ENCODE measurements at regions not wholly inside any gene's neighbourhood (a gene's known extent, or its start where the extent isn't known, plus 50 kb on each side); places are given as distances from the start of the nearest gene placed in this dataset.

DNA sequence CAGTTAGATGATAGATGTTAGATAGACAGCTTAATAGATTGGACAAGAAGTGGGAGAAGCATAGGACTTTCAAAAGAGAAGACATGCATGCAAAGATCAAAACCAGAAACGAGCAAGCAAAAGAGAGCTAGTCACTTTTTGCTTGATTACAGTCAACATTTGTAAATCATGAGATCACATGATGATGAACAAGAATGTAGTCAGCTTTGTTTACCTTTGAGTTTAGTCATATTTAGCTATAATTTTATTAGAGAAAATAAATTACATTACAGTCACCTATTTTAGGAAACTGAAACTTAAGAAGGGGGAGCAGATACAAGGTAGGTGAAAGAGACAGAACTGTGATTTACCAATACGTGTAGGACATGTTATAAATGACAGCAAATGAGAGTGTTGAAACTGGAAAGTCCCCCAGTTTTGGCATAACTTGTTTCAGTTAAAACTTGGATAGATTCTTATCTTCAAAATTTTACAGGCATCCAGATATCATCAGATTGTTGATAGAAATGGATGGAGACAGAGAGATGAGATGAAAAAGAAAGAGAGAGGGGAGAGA is 1083.1 kb upstream of the PCDH10 start (continued):
- TF ChIP-seq, protein P1, sequence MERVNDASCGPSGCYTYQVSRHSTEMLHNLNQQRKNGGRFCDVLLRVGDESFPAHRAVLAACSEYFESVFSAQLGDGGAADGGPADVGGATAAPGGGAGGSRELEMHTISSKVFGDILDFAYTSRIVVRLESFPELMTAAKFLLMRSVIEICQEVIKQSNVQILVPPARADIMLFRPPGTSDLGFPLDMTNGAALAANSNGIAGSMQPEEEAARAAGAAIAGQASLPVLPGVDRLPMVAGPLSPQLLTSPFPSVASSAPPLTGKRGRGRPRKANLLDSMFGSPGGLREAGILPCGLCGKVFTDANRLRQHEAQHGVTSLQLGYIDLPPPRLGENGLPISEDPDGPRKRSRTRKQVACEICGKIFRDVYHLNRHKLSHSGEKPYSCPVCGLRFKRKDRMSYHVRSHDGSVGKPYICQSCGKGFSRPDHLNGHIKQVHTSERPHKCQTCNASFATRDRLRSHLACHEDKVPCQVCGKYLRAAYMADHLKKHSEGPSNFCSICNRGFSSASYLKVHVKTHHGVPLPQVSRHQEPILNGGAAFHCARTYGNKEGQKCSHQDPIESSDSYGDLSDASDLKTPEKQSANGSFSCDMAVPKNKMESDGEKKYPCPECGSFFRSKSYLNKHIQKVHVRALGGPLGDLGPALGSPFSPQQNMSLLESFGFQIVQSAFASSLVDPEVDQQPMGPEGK (CRISPR knock-in tag; IDR thresholded peaks at IDR 0.05) = no peak
- no peak for TF ChIP-seq ARID2 (CRISPR knock-in tag; IDR thresholded peaks at IDR 0.05; ENCODE audit: borderline replicate concordance)
- TF ChIP-seq ZBTB1 (CRISPR knock-in tag; IDR thresholded peaks at IDR 0.05; ENCODE audit: borderline replicate concordance) = no peak
- TF ChIP-seq, protein P2, sequence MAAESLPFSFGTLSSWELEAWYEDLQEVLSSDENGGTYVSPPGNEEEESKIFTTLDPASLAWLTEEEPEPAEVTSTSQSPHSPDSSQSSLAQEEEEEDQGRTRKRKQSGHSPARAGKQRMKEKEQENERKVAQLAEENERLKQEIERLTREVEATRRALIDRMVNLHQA (CRISPR knock-in tag; IDR thresholded peaks at IDR 0.05) = no peak
- no peak for TF ChIP-seq ESRRA (CRISPR knock-in tag; IDR thresholded peaks at IDR 0.05; ENCODE audit: low read depth)
- TF ChIP-seq PHF5A (CRISPR knock-in tag; IDR thresholded peaks at IDR 0.05; ENCODE audit: low read depth, unreplicated experiment) = no peak

DNA sequence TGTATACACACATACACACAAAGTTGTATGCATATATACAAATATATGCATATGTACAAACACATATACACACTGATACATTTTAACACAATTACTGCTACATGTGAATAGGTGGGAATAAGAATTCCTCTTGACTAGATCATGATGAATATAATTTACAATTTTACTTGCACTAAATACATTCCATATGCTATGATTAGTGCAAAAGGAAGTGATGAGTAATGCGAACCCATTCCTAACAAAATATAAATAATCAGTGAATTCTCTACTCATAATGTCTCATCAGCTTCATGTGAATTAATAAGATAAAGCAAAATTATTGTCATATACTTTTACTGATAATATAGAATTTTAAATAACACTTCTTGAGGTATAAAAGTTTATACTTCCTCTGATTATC is 1077.3 kb upstream of the PCDH10 start:
- DNase-seq (ENCODE audit: low spot score) (no peak), ATAC-seq (no peak), FAIRE-seq (no peak)
- no peak overlapping the region for H3K4me2 ChIP-seq (ENCODE audit: low read depth, low read length)
- in situ Hi-C loops (cut with HindIII; ENCODE audit: extremely low pct_ligation_motif_present, low pct_unique_long_range_greater_than_20kb) (no loop called here), intact Hi-C loops (cut with micrococcal nuclease; ENCODE audit: unreplicated experiment) (no loop called here)
- WGBS (ENCODE audit: low lambda C conversion rate) = 49% methylated on average over 1 of the region's 1 CpG
- ChIA-PET CTCF (ENCODE audit: low intra/inter-chr PET ratio, low total read pairs) (no interaction called here), POLR2A (no interaction called here)
- no peaks in the 10 kb centered on the region for H4K20me1 ChIP-seq (ENCODE audit: insufficient read depth, low read length)
- no peaks in the 10 kb centered on the region for H3K79me2 ChIP-seq (ENCODE audit: insufficient read depth, low read length)
- H3K9me3 ChIP-seq (ENCODE audit: low read length) = no peaks in the 10 kb centered on the region
- no TSS peak for BruUV-seq (replicated peaks)
- no peaks in the 10 kb centered on the region for H3K36me3 ChIP-seq (replicated peaks in 1 of 2; ENCODE audit: control insufficient read depth in 1 of 2, insufficient read depth in 2 of 2, low read length in 2 of 2)
- H3K27me3 ChIP-seq (ENCODE audit: control insufficient read depth in 1 of 2, insufficient read depth in 2 of 2, low read length in 2 of 2) = no peaks in the 10 kb centered on the region
- TF ChIP-seq SPEN (CRISPR knock-in tag; IDR thresholded peaks at IDR 0.05; ENCODE audit: low read depth) = no peak
- TF ChIP-seq, protein P3, sequence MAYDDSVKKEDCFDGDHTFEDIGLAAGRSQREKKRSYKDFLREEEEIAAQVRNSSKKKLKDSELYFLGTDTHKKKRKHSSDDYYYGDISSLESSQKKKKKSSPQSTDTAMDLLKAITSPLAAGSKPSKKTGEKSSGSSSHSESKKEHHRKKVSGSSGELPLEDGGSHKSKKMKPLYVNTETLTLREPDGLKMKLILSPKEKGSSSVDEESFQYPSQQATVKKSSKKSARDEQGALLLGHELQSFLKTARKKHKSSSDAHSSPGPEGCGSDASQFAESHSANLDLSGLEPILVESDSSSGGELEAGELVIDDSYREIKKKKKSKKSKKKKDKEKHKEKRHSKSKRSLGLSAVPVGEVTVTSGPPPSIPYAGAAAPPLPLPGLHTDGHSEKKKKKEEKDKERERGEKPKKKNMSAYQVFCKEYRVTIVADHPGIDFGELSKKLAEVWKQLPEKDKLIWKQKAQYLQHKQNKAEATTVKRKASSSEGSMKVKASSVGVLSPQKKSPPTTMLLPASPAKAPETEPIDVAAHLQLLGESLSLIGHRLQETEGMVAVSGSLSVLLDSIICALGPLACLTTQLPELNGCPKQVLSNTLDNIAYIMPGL (CRISPR knock-in tag; IDR thresholded peaks at IDR 0.05; ENCODE audit: borderline replicate concordance in 1 of 2, low read depth in 1 of 2) = no peak
- TF ChIP-seq, protein P4, sequence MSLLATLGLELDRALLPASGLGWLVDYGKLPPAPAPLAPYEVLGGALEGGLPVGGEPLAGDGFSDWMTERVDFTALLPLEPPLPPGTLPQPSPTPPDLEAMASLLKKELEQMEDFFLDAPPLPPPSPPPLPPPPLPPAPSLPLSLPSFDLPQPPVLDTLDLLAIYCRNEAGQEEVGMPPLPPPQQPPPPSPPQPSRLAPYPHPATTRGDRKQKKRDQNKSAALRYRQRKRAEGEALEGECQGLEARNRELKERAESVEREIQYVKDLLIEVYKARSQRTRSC (CRISPR knock-in tag; IDR thresholded peaks at IDR 0.05; ENCODE audit: low read depth) = no peak
- TF ChIP-seq, protein P5, sequence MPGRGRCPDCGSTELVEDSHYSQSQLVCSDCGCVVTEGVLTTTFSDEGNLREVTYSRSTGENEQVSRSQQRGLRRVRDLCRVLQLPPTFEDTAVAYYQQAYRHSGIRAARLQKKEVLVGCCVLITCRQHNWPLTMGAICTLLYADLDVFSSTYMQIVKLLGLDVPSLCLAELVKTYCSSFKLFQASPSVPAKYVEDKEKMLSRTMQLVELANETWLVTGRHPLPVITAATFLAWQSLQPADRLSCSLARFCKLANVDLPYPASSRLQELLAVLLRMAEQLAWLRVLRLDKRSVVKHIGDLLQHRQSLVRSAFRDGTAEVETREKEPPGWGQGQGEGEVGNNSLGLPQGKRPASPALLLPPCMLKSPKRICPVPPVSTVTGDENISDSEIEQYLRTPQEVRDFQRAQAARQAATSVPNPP (CRISPR knock-in tag; IDR thresholded peaks at IDR 0.05) = no peak
- TF ChIP-seq ZFX (CRISPR knock-in tag; IDR thresholded peaks at IDR 0.05; ENCODE audit: low read depth) = no peak
- TF ChIP-seq YEATS2 (CRISPR knock-in tag; IDR thresholded peaks at IDR 0.05; ENCODE audit: borderline replicate concordance) = no peak
- no peak for TF ChIP-seq STAT5B (CRISPR knock-in tag; IDR thresholded peaks at IDR 0.05)
- TF ChIP-seq TCF7L2 (IDR thresholded peaks at IDR 0.05; ENCODE audit: low read depth, low read length) = no peak
- H3K4me1 ChIP-seq (ENCODE audit: insufficient read depth, low read length) = no peaks in the 10 kb centered on the region
- no peak overlapping the region for H3K9ac ChIP-seq (ENCODE audit: insufficient read depth, low read depth, low read length)
- H3K4me3 ChIP-seq (replicated peaks in 1 of 3; ENCODE audit: insufficient read depth in 1 of 3, low read depth in 2 of 3, low read length in 3 of 3) = no peak overlapping the region
- H2AFZ ChIP-seq (ENCODE audit: low read length) = no peak overlapping the region
- H3K27ac ChIP-seq (ENCODE audit: extremely low read length, insufficient read depth, low read length) = no peak overlapping the region

All from HepG2 (cell line).